Left renal pelvis (tissue), 4 donors: ENCODE measurements at regions not wholly inside any gene's neighbourhood (a gene's known extent, or its start where the extent isn't known, plus 50 kb on each side); places are given as distances from the start of the nearest gene placed in this dataset.
"Not testable (repeated sequence)": the region's sequence is repeated elsewhere in the genome, so short reads cannot be mapped to it uniquely, and the experiment has no call there.

Experiments
- DNase-seq, 4 donors: peaks; one replicate each; pipeline ENCODE4 v3.0.0-alpha.2; 2013; ENCODE audit warnings: low read depth in 4 of 4, low spot score in 3 of 4

DNA sequence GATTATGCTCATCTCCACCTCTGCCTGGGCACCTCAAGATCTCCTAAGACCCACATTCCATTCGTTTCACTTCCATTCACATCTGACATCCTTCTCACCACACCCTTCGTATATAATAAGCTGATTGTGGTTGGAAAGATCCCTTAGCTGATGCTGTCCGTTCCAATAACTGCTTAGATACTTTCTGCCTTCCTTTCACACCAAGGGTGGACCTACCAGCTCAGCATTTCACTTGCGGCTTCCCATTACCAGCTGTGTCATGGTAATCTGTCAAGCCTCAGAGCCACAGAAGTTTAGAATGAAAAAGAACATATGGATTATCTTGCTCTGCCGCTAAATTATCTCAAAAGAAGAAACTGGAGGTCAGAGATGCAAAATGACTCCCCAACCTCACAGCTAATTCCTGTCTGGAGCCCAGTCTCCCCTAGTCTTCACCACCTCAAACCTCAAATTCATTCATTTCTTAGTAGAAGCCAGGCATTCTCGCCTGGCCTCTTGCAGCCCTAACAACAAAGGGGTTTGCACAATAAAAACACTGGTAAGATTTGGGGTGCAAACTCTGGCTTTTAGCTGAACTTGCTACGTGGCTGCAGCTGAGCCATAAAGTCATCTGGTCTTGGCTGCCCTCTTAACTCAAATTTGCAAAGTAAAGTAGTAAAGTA is 182.8 kb upstream of the HS3ST3A1 start:
- DNase-seq: no peak

DNA sequence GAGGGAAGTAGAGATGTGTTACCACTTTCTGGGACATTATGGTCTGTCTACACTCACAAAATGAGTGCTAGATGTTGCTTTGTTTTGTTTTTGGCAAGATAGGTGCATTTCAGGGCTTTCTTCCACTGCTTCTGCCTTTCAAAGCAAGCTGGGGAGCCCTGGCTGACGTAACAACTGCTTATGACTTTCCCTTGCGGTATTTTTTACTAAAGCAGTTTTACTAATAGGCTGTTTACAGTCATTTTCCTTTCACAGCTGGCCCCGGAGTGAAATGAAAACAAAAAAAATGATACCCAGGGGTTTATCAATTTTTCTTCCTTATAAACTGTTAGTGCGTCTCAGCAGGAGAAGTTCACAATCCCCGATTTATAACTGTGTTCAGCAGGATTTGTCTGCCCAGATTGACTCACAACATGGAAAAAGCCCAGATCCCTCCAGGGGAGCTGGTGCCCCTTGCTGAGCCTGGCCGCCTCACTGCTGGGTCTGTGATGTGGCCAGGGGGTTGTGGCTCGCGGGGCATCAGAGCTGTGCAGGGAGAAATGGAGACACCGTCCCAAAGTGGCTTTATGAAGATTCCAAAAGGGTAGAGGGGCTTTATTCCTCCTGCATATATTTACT is 184.4 kb upstream of the HS3ST3A1 start:
- no peak for DNase-seq

DNA sequence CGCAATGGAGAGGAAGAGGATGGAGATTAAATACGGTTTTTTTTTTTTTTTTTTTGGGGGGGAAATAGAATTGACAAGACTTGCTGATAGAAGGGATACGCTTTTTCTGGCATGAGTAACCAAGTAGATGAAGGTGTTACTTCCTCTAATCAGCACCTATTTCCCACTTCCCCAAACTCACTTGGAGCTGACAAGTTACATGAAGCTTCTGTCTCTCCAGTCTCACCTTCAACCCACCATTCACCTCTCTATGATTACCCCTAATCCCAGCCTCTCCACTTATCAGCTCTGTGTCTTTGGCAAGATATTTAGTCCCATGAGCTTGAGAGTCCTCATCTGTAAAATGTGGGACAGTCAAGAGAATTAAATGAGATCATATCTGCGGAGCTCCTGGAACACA is 185.9 kb upstream of the HS3ST3A1 start:
- DNase-seq: no peak

DNA sequence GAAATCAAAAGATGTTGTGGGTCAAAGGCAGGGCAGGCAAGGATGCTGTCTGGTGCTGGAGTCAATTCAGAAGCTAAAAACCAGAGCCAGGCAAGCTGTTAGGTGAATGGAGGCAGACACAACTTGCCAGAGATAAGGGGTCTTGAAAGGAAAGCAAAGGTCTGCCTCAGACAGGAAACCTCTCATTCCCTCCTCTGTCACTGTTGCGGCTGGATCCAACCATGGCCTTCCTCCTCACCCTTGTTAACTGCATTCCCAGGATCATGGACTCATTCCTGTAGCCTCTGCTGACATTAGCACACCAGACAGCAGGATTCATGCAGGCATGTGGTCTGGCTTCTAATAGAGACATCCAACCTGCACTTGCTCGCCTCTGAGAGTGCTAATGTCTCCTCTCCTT is 186.7 kb upstream of the HS3ST3A1 start:
- no peak for DNase-seq

DNA sequence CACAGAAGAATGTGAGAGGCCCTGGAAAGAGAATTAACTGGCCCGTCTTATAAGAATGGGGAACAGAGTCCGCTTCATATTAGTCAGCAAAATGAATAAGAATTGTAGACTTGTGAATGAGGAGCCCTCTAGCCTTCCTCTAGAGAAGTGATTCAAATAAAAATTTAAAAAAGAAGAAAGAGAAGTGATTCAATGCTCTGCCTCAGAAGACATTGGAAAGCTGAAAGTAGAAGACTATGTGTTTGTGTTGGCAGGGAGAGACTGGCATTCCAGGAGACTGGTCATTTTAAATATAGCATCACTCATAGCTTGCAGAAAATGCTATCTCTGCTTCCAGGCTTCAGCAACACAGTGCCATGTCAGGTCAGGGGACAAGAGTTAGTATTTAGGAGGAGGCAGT is 190.6 kb upstream of the HS3ST3A1 start:
- no peak for DNase-seq

DNA sequence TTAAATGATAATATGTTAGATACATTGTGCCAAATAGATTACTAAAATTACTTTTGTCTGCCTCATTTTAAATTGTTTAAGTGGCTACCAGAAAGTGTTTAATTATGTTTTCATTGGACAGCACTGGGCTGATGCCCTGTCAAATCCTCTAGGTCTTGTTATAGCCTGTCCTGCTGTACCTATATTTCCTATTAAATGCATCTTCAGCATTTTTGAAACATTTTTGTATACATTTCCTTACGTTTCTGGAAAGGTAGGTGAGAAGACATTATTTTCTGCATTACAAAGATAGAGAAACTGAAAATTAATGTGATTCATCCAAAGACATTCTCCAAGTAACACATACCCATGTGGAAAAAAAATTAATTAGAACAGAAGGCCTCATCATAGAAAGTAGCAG is 192.2 kb upstream of the HS3ST3A1 start:
- no peak for DNase-seq

DNA sequence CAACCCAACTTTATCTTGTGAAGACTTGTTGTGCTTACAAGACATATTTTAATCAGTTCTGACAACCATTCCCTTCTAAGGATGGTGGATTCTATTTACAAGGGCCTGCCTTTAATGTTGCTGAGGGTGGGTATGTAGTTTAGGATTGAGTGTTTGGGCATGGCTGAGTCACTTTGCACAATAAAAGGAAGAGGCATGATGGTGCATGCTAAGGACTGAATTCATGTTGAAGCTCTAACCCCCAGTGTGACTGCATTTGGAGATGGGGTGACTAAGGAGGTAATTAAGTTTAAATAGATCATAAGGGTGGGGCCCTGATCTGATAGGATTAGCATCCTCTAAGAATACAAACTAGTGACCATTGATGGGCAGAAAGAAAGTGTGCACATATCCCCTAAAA is 196.1 kb upstream of the HS3ST3A1 start:
- DNase-seq: no peak

DNA sequence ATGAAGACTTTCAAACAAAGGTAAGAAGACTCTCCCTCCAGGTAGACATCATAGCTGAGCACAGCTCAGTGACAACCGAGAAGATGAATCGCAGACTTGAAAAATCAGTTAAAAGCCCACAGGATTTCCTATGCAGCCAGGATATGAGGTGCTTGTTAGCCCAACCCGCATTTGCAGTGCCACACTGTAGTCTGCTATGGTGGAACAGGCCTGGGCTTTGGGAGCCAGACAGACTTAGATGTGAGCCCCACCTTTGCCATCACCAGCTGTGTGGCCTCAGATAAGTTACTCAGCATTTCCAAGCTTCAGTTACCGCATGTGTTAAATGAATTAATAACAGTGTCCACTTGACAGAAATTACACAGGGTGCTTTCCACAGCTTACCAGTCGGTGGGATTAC is 204.4 kb upstream of the HS3ST3A1 start:
- DNase-seq: no peak

DNA sequence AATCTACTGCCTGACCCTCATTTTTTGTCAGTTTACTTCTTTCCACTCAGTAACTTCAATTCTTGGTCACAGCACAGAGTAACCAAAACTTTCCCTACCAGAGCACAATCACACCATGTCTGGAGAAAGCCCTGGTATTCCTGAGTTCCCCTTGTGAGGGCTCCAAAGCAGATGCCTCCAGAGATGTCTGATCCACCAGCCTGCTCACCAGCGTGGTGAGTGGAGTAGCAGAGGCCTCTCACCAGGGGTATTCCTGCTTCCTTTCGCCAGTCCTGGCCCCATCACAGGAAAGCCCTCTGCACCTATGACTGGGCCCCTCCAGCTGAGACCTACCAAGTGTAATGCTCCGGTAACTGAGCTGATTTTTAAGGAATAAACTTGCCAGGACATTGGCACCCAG is 205.4 kb upstream of the HS3ST3A1 start:
- DNase-seq: no peak

DNA sequence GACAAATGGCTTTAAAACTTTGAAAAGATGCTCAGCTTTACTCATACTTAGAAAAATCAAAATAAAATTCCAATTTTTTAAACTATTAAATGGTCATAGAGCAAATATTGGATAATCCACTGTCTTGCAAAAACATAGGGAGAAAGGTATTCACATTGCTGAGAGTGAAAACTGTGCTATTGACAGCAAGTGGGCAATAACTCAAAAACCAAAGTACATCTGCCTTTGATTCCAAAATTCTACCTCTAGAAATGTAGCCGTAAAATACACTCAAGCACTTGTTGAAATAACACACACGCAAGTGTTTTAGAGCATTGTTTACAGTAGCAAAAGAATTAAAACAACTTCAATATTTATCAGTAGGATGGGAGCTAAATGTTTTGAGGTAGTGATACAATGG is 210.6 kb upstream of the HS3ST3A1 start:
- DNase-seq: no peak

DNA sequence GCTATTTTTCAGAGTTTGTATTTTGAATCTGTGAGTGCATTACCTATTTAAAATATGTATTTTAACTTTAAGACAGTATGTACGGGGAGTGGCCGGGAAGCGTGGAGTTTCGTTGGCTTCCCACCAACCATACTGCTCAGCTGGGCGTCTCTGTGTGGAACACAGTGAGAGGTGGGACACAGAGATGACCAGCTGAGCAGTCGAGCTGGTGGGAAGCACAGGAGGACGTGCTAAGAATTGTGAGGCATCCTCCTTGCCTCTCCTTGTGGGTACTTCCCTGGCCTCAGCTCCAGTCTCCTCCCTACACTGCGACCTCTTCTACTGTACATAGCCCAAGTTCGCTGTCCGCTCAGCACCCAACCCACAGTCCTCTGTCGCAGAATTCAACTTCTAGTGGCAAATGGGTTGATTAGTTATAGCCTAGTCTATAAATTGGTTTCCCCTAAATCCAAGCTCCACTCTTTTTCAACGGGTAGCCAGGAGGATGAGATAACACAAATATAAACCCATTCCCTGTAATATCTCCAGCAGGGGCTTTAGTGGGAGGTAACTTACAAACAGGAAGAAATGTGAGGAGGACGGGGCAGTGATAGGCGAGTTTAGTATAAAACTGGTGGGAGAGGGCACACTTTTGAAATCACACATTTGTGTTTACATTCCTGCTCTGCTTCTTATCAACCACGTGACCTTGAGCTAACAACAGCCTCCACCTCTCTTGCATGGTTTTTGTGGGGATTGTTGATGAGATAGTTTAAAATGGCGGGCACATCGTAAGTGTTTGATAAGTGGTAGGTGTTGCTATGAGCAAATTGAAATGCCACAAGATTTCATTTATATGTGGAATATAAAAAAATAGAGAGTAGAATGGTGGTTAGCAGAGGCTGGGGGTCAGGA is 211.9 kb upstream of the HS3ST3A1 start:
- DNase-seq: no peak

DNA sequence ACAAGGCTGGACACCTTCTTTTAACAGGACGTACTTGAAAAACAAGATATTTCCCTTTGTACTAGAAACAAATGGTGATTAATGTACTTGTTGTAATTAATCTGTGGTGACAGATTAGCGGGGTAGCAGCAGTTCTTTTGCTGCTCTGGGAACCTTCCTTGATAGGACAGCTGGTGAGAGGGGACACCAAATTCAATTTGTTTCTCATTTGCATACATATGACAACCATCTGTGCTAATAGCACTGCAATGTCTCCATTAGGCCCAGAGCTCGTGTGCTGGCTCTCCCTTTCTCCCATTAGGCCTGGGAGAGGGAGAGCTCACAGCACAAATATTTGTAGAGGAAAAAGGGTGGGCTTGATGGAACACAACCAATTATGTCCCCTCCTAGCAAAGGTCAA is 221.0 kb upstream of the HS3ST3A1 start:
- no peak for DNase-seq

DNA sequence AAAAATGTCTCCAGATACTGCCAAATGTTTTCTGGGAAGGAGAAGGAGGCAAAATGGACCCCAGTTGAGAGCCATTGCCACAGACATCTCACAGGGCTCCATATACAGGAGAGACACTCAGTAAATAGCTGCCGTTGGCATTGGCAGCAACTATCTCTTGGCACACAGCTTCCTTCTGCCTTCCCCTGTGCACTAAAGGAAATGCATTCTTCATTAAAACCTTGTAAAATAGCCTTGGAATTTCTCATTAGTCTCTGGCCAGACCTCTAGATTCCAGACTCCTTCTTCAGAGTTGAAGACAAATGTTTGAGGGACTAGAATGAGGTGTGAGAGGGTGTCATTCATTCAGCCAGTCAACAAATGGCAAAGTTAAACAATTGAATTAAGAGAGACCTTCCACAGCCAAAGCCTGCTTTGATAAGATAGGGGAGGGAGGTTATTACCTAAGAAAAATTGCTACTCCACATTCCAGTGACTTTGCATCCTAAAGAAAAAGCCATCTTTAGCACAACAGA is 223.9 kb upstream of the HS3ST3A1 start:
- no peak for DNase-seq

DNA sequence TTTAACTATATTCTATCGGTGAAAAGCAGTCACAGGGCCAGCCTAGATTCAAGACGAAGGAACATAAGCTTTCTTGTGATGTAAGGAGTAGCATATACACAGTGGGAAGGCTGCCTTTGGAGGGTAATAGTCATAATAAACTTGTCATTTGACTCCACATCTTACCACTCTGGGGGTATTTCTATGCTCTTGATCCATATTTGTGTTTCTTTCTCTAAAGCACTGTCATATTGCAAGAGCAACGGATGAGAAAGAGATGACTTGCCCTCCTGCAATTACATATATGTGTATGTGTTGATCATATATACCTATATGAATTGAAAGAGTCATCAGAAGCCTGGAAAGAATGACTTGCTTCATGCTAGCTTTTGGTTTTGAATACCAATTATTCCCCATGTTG is 225.4 kb upstream of the HS3ST3A1 start:
- DNase-seq: no peak

DNA sequence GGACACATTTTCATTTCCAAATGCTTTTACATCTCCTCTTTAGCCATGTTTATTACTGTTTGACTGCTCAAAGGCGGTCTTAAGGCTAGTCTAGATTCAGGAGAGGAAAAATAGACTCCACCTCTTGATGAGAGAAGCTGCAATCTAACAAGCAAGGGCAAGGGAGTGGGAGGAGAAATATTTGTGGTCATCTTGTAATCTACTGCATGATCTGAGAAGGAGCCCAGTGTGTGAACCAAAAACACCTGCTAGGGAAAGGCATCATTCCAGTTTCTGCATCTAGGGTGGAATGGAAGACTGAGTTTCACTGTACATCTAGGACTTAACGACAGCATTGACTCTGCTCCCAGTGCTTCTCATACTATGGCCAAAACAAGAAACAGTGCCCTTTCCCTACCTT is 232.2 kb upstream of the HS3ST3A1 start:
- no peak for DNase-seq

DNA sequence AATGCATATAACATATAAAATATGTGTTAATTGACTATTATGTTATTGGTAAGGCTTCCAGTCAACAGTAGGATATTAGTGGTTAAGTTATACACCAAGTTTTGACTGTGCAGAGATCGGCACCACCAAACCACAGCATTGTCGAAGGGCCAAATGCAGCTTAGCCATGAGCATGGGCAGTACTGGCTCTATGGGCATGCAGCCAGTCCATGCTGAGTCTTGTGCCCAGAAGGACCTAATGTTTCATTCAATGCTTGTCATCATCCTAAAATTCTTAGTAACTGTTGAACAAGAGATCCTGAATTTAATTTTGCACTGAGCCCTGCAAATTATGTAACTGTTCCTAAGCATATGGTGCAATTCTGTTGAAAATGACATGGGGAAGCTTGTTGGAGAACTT is 233.4 kb upstream of the HS3ST3A1 start:
- no peak for DNase-seq

DNA sequence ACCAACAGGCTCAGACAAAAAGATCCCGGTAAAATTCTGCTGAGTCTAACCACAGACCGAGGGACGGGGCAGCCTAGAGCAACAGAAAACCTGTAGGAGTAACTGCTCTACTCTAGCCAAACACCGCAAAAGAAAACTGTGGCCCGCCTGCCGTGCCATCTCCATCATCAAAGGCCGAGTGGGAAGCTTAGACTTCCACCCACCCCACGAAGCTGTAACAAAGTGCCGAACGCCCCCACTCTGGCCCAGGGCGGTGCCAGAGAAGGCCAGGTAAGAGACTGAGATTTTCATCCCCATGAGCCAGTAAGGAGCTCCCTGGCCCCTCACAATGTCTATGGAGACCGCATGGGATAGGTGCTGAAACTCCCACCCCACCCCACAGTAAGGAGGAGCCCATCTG is 231.9 kb upstream of the COX10 start:
- no peak for DNase-seq

DNA sequence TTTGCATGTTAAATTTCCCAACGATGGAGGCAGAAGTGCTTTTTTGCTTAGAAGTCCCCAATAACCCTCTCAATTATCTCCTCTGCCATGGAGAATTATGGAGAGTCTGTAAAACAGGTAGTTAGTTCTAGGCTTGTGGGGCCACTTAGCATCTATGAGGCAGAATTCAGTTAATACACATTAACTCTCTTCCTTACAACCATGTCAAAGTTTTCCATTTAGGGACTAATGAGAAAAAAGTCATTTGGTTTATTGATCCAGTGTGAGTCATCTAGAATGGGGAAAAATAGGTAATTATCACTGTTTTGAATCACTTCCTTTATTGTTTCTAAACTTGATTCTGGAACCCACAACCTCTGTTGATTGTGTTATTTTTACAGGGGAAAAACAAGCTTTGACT is 229.1 kb upstream of the COX10 start:
- no peak for DNase-seq

DNA sequence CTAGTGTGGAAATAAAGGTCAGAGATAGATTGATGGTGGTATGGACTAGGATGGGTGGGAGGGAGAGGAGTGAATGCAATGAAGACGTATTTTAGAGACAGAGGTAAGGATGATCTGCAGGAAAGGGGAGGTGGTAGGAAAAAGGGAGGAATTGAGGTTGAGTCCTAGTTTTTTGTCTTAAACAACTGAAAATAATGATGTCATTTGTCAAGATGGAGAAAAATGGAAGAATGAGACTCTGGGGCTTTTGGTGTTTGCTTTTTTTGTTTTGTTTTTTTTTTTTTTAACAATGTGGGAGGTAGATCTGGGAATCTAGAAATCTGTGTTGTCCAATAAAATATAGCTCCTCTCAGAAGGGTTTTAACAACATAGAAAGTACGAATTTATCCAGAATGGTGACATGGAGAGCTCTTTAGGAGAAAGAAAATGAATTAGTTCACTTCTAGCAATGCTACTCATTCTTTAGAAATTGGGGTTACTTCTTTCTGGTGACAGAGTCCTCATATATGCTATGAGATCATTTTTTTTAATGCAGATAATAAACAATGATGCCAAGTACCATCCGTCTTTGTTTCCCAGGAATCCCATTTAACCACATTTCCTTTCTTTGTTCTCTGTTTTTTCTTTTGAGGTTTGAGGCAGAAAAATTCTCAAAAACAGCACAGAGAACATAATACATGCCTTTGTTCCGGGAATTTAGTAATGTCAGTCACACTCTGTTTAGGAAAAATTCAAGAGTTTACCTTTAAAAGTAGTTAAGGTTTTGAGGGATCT is 225.3 kb upstream of the COX10 start:
- no peak for DNase-seq

DNA sequence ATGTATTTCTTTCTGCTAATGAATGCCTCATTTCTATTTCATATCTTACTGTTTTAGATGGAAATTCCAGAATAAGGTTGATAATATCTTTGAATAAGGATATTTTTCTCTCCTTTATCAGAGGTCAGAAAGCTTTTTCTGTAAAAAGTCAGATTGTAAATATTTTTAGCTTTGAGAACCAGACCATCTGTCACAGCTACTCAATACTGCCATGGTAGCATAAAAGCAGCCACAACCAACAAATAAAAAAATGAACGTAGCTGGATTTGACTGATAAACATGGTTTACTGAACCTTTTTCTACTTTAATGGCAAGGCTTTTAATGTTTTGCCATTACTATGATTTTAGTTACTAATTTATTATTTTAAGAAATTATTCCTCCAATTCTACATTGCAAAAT is 217.4 kb upstream of the COX10 start:
- DNase-seq: no peak

DNA sequence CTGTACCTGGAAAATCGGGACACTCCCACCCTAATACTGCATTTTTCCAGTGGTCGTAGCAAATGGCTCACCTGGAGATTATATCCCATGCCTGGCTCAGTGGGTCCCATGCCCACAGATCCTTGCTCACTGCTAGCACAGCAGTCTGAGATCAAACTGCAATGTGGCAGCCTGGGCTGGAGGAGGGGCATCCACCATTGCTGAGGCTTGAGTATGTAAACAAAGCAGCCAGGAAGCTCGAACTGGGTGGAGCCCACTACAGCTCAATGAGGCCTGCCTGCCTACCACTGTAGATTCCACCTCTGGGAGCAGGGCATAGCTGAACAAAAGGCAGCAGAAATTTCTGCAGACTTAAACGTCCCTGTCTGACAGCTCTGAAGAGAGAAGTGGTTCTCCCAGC is 213.6 kb upstream of the COX10 start:
- DNase-seq: not testable (repeated sequence)
